ENCODE measurements at regions not wholly inside any gene's neighbourhood (a gene's known extent, or its start where the extent isn't known, plus 50 kb on each side); places are given as distances from the start of the nearest gene placed in this dataset.
A peak's percentile ranks its signal among the peaks of the same experiment; 100 is the strongest.

- TF ChIP-seq CTCF (IDR thresholded peaks at IDR 0.05) = no peak
- H3K27me3 ChIP-seq (replicated peaks; ENCODE audit: insufficient read depth) = no peaks in the 10 kb centered on the region
- H3K4me3 ChIP-seq = no peak overlapping the region
- H3K36me3 ChIP-seq = no peaks in the 10 kb centered on the region
- no peaks in the 10 kb centered on the region for H3K9me3 ChIP-seq
- DNase-seq (ENCODE audit: low spot score) (no peak), ATAC-seq (ENCODE audit: insufficient number of reproducible peaks, low FRiP score, low read depth) (no peak)
- H3K27ac ChIP-seq = no peak overlapping the region
- peaks cover 7 to 20% of the 10 kb centered on the region in 2 donors for H3K4me1 ChIP-seq (ENCODE audit: control insufficient read depth in 1 of 2, low read depth in 2 of 2)
Measured at GRCh38 chr5:71886406-71886805, 167.3 kb downstream of the CARTPT start.

GRCh38 chr5:71887680-71888079 is 168.6 kb downstream of the CARTPT start:
- Histone ChIP-seq H3K27ac (peak overlapping the region; percentile 14 to 57), H3K4me3 (peak overlapping the region; percentile 6), H3K27me3 (replicated peaks; ENCODE audit: insufficient read depth) (no peaks in the 10 kb centered on the region), H3K4me1 (ENCODE audit: control insufficient read depth in 1 of 2, low read depth in 2 of 2) (peaks cover 13 to 31% of the 10 kb centered on the region in 2 donors), H3K9me3 (no peaks in the 10 kb centered on the region), H3K36me3 (no peaks in the 10 kb centered on the region)
- ATAC-seq (ENCODE audit: insufficient number of reproducible peaks, low FRiP score, low read depth) (peak; percentile 95), DNase-seq (ENCODE audit: low spot score) (no peak)
- no peak for TF ChIP-seq CTCF (IDR thresholded peaks at IDR 0.05)

GRCh38 chr5:71891406-71891805 is 172.3 kb downstream of the CARTPT start:
- DNase-seq (ENCODE audit: low spot score) (no peak), ATAC-seq (ENCODE audit: insufficient number of reproducible peaks, low FRiP score, low read depth) (no peak)
- Histone ChIP-seq H3K27me3 (replicated peaks; ENCODE audit: insufficient read depth) (no peaks in the 10 kb centered on the region), H3K4me3 (no peak overlapping the region), H3K4me1 (ENCODE audit: control insufficient read depth in 1 of 2, low read depth in 2 of 2) (peaks cover 6 to 26% of the 10 kb centered on the region in 2 donors), H3K9me3 (no peaks in the 10 kb centered on the region), H3K27ac (peak overlapping the region; percentile 6 to 26), H3K36me3 (no peaks in the 10 kb centered on the region)
- no peak for TF ChIP-seq CTCF (IDR thresholded peaks at IDR 0.05)

- Histone ChIP-seq H3K36me3 (no peaks in the 10 kb centered on the region), H3K9me3 (no peaks in the 10 kb centered on the region), H3K27me3 (replicated peaks; ENCODE audit: insufficient read depth) (no peaks in the 10 kb centered on the region), H3K4me1 (ENCODE audit: control insufficient read depth in 1 of 2, low read depth in 2 of 2) (peaks cover 6 to 26% of the 10 kb centered on the region in 2 donors), H3K4me3 (no peak overlapping the region), H3K27ac (peak overlapping the region; percentile 6 to 26)
- TF ChIP-seq CTCF (IDR thresholded peaks at IDR 0.05) = no peak
- ATAC-seq (ENCODE audit: insufficient number of reproducible peaks, low FRiP score, low read depth) (no peak), DNase-seq (ENCODE audit: low spot score) (no peak)
Measured at GRCh38 chr5:71891856-71892255, 172.8 kb downstream of the CARTPT start.

- peak overlapping the region; percentile 6 to 45 for H3K27ac ChIP-seq
- TF ChIP-seq CTCF (IDR thresholded peaks at IDR 0.05) = no peak
- no peaks in the 10 kb centered on the region for H3K9me3 ChIP-seq
- H3K36me3 ChIP-seq = no peaks in the 10 kb centered on the region
- H3K4me1 ChIP-seq (ENCODE audit: control insufficient read depth in 1 of 2, low read depth in 2 of 2) = peaks cover 6 to 22% of the 10 kb centered on the region in 2 donors
- DNase-seq (ENCODE audit: low spot score) (no peak), ATAC-seq (ENCODE audit: insufficient number of reproducible peaks, low FRiP score, low read depth) (no peak)
- H3K4me3 ChIP-seq = no peak overlapping the region
- H3K27me3 ChIP-seq (replicated peaks; ENCODE audit: insufficient read depth) = no peaks in the 10 kb centered on the region
Measured at GRCh38 chr5:71892641-71893365, 173.7 kb downstream of the CARTPT start.
